DMS114 treated with DMSO at 0.1 percent for 48 hours (cell line): ENCODE measurements at regions not wholly inside any gene's neighbourhood (a gene's known extent, or its start where the extent isn't known, plus 50 kb on each side); places are given as distances from the start of the nearest gene placed in this dataset.
A peak's percentile ranks its signal among the peaks of the same experiment; 100 is the strongest.

Experiments used
- DNase-seq: peaks from one replicate; lab custom pipeline; 2025; ENCODE audit not compliant: unreplicated experiment; lab: John Stamatoyannopoulos, UW

DNA sequence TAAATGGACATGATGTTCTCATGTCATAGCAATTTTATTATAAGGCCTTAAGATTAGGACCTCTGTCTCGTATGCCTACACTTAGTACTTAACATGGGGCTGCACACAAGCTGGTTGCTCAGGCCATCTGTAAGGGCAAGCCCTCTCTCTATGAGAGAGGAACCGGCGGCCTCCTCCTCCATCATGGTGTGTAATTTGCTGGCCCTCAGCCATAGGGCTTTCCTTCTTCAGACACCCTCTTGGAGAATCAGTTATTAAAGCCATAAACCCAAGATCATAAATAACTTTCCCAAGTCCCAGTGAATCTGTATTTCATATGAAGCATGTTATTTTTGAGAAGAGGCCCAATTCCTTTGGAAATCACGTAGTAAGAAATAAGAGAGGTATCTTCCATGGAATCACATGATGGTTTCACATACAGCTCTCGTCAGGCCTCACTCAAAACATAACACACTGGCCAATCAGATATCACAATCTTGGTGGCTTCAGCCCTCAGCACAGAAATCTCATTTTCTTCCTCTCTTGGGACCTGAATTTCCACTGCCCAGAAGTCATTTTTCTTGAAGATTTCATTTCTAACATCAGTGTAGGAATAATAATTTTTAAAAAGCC lies 92.6 kb downstream of the RDH14 start:
- DNase-seq: no peak

GRCh38 chr2:18465979-18466378 lies 94.5 kb downstream of the RDH14 start:
- no peak for DNase-seq

DNA sequence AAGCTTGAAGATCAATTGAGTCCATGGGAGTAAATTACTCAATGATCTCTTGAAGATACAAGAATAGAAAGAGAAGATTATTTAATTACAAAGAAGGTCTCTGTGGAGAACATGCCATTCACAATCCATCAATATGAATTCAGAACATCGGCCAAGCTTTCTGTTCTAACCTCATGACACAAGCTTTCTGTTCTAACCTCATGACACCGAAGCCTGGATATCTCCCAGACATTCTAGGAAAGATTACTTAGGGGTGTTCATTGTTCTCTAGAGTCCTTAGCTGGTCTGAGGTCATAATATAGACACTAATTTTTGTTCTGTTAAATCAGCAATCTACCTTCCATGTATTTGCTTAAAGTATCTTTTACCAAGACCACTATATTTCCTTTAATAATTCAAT lies 95.5 kb downstream of the RDH14 start:
- no peak for DNase-seq

- DNase-seq: no peak
These were observed 104.4 kb downstream of the RDH14 start for GRCh38 chr2:18456026-18456425.

DNA sequence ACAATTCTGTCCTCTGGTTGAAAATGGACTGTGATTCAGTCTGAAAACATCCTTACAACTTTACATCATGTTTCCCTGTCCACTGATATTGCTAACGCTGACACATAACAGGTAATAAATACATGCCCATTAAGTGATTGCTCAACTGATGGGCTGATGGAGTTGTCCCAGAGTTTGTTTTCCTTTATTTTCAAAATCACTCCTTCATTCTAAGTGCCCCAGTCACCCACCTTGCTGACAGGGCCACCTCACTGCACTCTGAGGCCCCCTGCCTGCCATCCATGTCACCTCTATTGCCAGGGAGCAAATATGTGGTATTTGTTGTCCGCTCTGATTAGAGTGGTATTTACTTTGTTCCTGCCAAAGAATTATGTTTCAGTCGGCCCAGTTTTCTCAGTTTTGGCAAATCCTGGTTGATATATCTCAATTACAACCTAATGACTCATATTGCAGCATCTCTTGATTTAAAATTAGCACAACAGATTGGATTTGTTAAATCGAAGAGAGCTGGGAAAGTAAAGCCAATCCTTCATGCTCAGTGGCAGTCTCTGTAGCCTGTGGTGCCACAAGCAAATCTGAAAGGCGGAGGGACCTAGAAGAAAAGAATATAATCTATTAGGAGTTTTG lies 105.1 kb downstream of the RDH14 start:
- DNase-seq: no peak

DNA sequence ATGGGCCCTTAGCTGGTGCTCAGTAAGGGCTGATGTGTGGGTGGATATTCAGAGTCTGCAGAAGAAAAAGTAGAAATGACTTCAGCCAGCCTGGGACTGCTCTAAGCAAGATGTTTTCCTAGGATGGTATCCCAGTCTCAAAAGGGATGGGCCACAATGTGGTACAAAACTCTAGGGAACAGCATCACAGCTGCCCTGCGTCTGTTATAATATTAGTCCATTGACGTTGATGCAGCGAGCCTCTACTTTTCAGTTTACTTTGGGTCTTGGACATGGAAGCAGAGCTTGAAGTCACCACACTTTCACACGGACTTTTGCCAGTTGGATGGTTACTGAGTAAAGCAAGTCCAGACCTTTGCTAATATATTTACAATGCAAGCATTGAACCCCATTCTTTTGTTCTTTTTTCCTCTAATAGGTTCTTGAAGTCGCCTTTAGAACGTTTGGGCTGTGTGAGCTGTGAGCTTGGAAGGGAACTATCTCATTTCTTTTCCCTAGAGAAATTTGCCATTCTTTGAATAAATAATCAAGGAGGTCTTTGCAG lies 105.7 kb downstream of the RDH14 start:
- no peak for DNase-seq

GRCh38 chr2:18446715-18447114 lies 113.7 kb downstream of the RDH14 start:
- no peak for DNase-seq

DNA sequence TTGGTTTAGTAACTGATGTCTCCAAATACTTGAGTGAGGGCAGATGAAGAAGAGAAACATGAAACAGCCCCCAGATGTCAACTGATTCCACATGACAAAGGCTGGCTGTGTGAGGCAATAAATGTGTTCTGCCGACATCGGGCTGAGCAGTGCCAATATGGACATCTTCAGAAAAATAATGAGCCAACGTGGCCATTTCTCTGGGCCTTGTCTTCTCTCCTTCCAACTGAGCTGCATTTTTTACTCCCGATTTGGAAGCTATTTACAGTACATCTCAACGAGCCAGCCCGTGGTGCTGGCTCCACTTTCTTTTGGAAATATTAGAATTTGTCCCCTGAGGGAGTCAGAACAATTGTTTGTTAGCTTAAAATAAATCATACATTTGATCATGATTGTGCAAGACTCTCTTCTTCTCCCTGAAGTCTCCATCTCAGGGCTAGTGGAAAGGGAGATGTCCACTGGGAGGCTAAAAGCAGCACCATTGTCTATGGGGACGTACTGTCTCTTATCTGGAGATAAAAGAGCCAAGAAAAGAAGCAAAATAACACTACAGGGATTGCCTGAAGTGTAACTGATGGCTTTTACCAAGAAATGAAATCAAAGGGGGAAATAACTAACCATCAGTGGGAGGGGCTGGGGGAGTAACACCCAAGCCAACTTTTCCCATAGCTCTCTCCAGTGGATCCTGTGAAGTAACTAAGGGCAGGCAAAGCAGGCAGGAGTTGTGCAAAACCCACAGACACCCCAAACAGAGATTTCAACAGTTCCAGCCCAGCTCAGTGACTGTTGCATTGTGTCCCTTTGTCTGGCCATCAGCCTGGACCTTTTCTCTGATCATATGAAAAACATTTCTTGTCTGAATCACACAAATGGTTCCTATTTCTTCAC lies 114.8 kb downstream of the RDH14 start:
- no peak for DNase-seq

DNA sequence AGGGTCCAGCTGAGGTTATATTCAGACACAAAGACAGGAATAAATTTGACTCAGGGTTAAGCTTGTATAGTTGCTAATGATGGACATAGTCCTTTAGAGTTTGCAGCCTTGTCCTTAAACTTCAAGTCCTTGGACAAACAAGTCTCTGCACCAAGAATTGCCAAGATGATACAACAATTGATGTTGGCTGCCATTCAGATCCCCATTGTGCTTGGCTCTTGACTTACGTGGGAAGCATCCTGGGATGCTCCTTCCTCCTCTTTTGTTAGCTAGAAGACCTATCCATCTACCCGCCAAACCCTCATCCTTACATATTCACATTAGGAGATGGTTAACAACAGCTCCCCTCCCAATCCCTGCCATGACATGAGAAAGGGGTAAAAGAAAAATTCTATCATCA lies 115.6 kb downstream of the RDH14 start:
- no peak for DNase-seq

- no peak for DNase-seq
These were observed 118.9 kb downstream of the RDH14 start for GRCh38 chr2:18441583-18441982.

GRCh38 chr2:18440777-18441176 lies 119.7 kb downstream of the RDH14 start:
- no peak for DNase-seq

DNA sequence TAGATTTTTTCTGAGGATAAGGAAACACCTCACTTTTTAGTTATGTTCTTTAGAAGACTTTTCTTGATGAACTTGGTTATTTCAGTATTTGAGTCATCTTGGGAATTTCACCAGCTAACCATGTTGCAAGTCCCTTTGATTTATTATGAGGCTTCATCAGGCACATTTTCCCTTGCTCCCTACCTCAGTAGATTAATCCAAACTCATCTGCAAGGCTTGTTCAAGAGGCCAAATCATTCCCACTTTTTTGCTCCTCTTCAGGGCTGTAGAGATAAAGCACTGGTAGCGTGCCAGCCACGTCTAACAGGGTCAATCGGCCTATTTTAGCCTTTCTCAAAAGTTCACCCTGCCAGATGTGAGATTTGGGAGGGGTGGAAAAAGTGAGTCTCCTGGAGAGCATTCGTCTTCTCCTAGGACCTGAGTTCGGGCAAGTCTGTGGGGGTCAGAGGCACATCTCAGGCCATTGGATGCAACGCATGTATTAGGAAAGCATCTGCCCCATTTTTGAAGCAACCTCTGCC lies 120.3 kb downstream of the RDH14 start:
- DNase-seq: no peak

GRCh38 chr2:18439716-18440115 lies 120.7 kb downstream of the RDH14 start:
- no peak for DNase-seq

DNA sequence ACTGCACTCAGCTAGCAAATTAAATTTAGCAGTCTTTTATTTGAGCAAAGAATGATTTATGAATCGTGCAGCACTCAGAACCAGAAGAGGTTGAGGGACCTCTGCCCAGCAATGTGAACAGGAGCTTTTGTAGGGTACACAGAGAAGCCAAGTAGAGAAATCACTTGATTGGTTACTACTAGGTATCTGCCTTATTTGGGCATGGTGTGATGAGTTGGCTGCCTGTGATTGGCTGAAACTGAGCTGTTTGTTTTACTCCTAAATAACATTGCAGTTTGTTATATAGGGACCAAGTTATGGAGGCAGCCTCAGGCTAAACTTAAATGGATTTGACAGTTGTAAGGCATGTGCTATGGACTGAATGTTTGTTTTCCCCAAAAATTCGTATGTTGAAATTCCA lies 122.5 kb downstream of the RDH14 start:
- DNase-seq: no peak

GRCh38 chr2:18436503-18437005 lies 123.9 kb downstream of the RDH14 start:
- DNase-seq: no peak

- peak; percentile 31 for DNase-seq
These were observed 124.9 kb downstream of the RDH14 start for GRCh38 chr2:18435426-18436037.

DNA sequence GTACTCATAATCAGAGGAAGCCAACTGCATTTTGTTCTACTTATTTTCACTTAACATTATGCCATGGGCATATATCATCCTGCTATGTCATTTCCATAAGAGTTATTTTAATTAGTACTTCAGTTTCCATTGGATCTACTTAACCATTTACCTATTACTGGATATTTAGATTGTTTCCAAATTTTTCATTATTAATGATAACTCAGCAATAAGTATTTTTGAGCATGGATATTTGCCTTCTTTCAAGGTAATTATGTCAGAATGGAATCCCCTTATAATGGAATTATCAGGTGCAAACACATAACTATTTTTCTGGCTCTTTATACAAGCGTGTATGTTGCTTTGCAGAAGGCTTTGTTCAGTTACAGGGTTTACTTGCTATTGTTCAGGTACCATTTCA lies 126.6 kb downstream of the RDH14 start:
- DNase-seq: no peak

- DNase-seq: no peak
These were observed 127.5 kb downstream of the RDH14 start for GRCh38 chr2:18432999-18433398.

GRCh38 chr2:18430996-18431748 lies 129.3 kb downstream of the RDH14 start:
- no peak for DNase-seq

- DNase-seq: no peak
These were observed 131.9 kb downstream of the RDH14 start for GRCh38 chr2:18428516-18428915.
